WTC11 (cell line): ENCODE measurements at regions not wholly inside any gene's neighbourhood (a gene's known extent, or its start where the extent isn't known, plus 50 kb on each side); places are given as distances from the start of the nearest gene placed in this dataset.
A peak's percentile ranks its signal among the peaks of the same experiment; 100 is the strongest.

ENCODE experiments used
- ATAC-seq: fragments of 200-7000 bp; cut with Tn5 transposase; 2 replicates; pipeline ENCODE4 v1.10.0; 2021; ENCODE audit warnings: mild to moderate bottlenecking, moderate library complexity
- CTCF ChIA-PET: fragments of 300-600 bp; sonication (Branson Sonifier 250); formaldehyde crosslinking; loops from one replicate; lab custom pipeline; 2021; ENCODE audit warnings: antibody characterized with exemption; lab: Charles Lee
- POLR2A ChIA-PET: fragments of 350-600 bp; sonication (Branson Sonifier 250); formaldehyde crosslinking; loops from one replicate; lab custom pipeline; 2021; ENCODE audit warnings: antibody characterized with exemption; lab: Charles Lee
- DNase-seq: peaks from one replicate; pipeline ENCODE4 v3.0.0; 2021; ENCODE audit warnings: low spot score
- H3K27ac Mint-ChIP-seq: 2 replicates; pipeline ENCODE4 v1.8.0; 2021; ENCODE audit warnings: mixed read lengths
- H3K27me3 Mint-ChIP-seq: 2 replicates; pipeline ENCODE4 v1.8.0; 2021; ENCODE audit warnings: low read depth, mild to moderate bottlenecking, moderate library complexity, mixed read lengths
- H3K36me3 Mint-ChIP-seq: 2 replicates; pipeline ENCODE4 v1.8.0; 2021; ENCODE audit warnings: mixed read lengths
- H3K4me1 Mint-ChIP-seq: 2 replicates; pipeline ENCODE4 v1.8.0; 2022; ENCODE audit warnings: mixed read lengths
- H3K4me3 Mint-ChIP-seq: 2 replicates; pipeline ENCODE4 v1.8.0; 2021; ENCODE audit warnings: mild to moderate bottlenecking, moderate library complexity, mixed read lengths
- H3K9me3 Mint-ChIP-seq: 2 replicates; pipeline ENCODE4 v1.8.0; 2021; ENCODE audit warnings: mixed read lengths
- CBFB ChIP-seq: sonication (generic); formaldehyde crosslinking; IDR thresholded peaks from 2 replicates; pipeline ENCODE4 v1.8.1; 2022; ENCODE audit warnings: mild to moderate bottlenecking, low read depth, missing genetic modification reagents
- CDX4 ChIP-seq: fragments of 250-450 bp; sonication (Bioruptor Pico); IDR thresholded peaks from 2 replicates; pipeline ENCODE4 v1.9.0; 2021; ENCODE audit warnings: moderate library complexity, mild to moderate bottlenecking, inconsistent platforms, borderline replicate concordance
- CREB1 ChIP-seq: sonication (generic); formaldehyde crosslinking; IDR thresholded peaks from 2 replicates; pipeline ENCODE4 v1.8.0; 2023; ENCODE audit warnings: mild to moderate bottlenecking, missing genetic modification reagents
- FOXP1 ChIP-seq: sonication (generic); formaldehyde crosslinking; IDR thresholded peaks from 2 replicates; pipeline ENCODE4 v1.8.0; 2022; ENCODE audit warnings: missing genetic modification reagents, mild to moderate bottlenecking, moderate library complexity, borderline replicate concordance
- NR2C2 ChIP-seq: sonication (generic); formaldehyde crosslinking; IDR thresholded peaks from 2 replicates; pipeline ENCODE4 v1.8.0; 2022; ENCODE audit warnings: mild to moderate bottlenecking, missing genetic modification reagents
- NR3C1 ChIP-seq: sonication (generic); formaldehyde crosslinking; conservative IDR thresholded peaks from 2 replicates; pipeline ENCODE4 v1.8.1; 2023; ENCODE audit warnings: low read depth, mild to moderate bottlenecking, missing genetic modification reagents
- OVOL2 ChIP-seq: fragments of 250-450 bp; sonication (Bioruptor Pico); IDR thresholded peaks from 2 replicates; pipeline ENCODE4 v1.9.0; 2021; ENCODE audit warnings: mild to moderate bottlenecking, borderline replicate concordance
- RORB ChIP-seq: fragments of 250-450 bp; sonication (Bioruptor Pico); IDR thresholded peaks from 2 replicates; pipeline ENCODE4 v1.9.0; 2021; ENCODE audit warnings: mild to moderate bottlenecking
- SMAD3 ChIP-seq: sonication (generic); formaldehyde crosslinking; IDR thresholded peaks from 2 replicates; pipeline ENCODE4 v1.8.0; 2022; ENCODE audit warnings: missing genetic modification reagents, mild to moderate bottlenecking, borderline replicate concordance
- ZBTB43 ChIP-seq: sonication (generic); formaldehyde crosslinking; IDR thresholded peaks from 2 replicates; pipeline ENCODE4 v1.8.1; 2023; ENCODE audit warnings: mild to moderate bottlenecking, missing genetic modification reagents
- ZNF138 ChIP-seq: sonication (generic); formaldehyde crosslinking; conservative IDR thresholded peaks from 2 replicates; pipeline ENCODE4 v1.8.1; 2022; ENCODE audit warnings: mild to moderate bottlenecking, moderate library complexity, missing genetic modification reagents
- ZNF317 ChIP-seq: sonication (generic); formaldehyde crosslinking; IDR thresholded peaks from 2 replicates; pipeline ENCODE4 v1.8.1; 2023; ENCODE audit warnings: low read depth, mild to moderate bottlenecking, moderate library complexity, missing genetic modification reagents, borderline replicate concordance
- ZNF423 ChIP-seq: fragments of 250-450 bp; sonication (Bioruptor Pico); IDR thresholded peaks from 2 replicates; pipeline ENCODE4 v2.1.2; 2022; ENCODE audit warnings: mild to moderate bottlenecking, moderate library complexity
- ZNF671 ChIP-seq: fragments of 250-450 bp; sonication (Bioruptor Pico); IDR thresholded peaks from 2 replicates; pipeline ENCODE4 v1.8.0; 2021; ENCODE audit warnings: mild to moderate bottlenecking
- ZSCAN18 ChIP-seq: fragments of 250-450 bp; sonication (Bioruptor Pico); IDR thresholded peaks from 2 replicates; pipeline ENCODE4 v2.1.2; 2022; ENCODE audit warnings: mild to moderate bottlenecking, moderate library complexity
- TF ChIP-seq, protein P1 (sequence below): sonication (generic); formaldehyde crosslinking; IDR thresholded peaks from 2 replicates; pipeline ENCODE4 v1.8.0; 2022; ENCODE audit warnings: mild to moderate bottlenecking, missing genetic modification reagents
- TF ChIP-seq, protein P2 (sequence below): sonication (generic); formaldehyde crosslinking; IDR thresholded peaks from 2 replicates; pipeline ENCODE4 v1.8.1; 2022; ENCODE audit warnings: low read depth, missing genetic modification reagents, borderline replicate concordance
- TF ChIP-seq, protein P3 (sequence below): sonication (generic); formaldehyde crosslinking; IDR thresholded peaks from 2 replicates; pipeline ENCODE4 v1.8.0; 2022; ENCODE audit warnings: mild to moderate bottlenecking, missing genetic modification reagents
- TF ChIP-seq, protein P4 (sequence below): sonication (generic); formaldehyde crosslinking; IDR thresholded peaks from 2 replicates; pipeline ENCODE4 v1.8.0; 2023; ENCODE audit warnings: missing genetic modification reagents
- TF ChIP-seq, protein P5 (sequence below): fragments of 250-450 bp; sonication (Bioruptor Pico); conservative IDR thresholded peaks from 2 replicates; pipeline ENCODE4 v1.9.0; 2021; ENCODE audit warnings: mild to moderate bottlenecking

DNA sequence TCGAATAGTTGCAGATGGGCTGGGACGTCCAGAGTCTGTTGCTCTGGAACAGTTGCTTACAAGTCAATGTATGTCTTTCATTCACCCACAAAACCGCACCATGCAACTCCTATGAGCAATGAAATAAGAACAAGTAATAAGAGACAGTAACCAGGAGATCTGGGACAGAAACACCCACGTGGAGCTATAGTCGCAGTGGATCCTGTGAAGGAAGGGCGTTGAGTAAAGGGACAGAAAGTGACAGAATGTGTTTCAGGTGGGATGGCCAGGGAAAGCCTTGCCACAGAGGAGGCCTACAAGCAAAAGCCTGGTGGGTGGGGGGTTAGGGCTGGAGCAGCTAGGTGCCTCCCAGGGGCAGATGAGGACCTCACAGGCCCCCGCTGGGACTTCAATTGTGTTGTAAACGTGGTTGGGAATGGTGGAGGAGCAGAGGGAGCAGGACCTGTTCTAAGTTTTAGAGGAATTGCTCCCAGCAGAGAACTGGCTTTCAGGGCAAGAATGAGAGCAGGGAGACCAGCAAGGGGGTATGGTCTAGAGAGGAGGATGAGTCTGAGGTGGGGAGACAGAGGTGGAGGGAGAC, 86.7 kb upstream of the FZD10 start:
- peaks cover 49% of the 10 kb centered on the region for H3K27me3 Mint-ChIP-seq
- ChIA-PET CTCF (interaction anchor here (1.2 kb wide), 1 partner anchor 49 kb away, joined by 4 read pairs; no protein-coding TSS in a partner anchor), POLR2A (no interaction called here)
- H3K27ac Mint-ChIP-seq = no peak overlapping the region
- peaks cover 12% of the 10 kb centered on the region for H3K4me1 Mint-ChIP-seq
- peaks cover 62% of the 10 kb centered on the region for H3K36me3 Mint-ChIP-seq
- TF ChIP-seq, protein P1, sequence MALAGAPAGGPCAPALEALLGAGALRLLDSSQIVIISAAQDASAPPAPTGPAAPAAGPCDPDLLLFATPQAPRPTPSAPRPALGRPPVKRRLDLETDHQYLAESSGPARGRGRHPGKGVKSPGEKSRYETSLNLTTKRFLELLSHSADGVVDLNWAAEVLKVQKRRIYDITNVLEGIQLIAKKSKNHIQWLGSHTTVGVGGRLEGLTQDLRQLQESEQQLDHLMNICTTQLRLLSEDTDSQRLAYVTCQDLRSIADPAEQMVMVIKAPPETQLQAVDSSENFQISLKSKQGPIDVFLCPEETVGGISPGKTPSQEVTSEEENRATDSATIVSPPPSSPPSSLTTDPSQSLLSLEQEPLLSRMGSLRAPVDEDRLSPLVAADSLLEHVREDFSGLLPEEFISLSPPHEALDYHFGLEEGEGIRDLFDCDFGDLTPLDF (CRISPR knock-in tag) = no peak
- no peak for TF ChIP-seq ZNF317 (CRISPR knock-in tag)
- no peak for TF ChIP-seq NR2C2 (CRISPR knock-in tag)
- TF ChIP-seq CBFB (CRISPR knock-in tag) = no peak
- TF ChIP-seq CDX4 (CRISPR knock-in tag) = no peak
- no peak for TF ChIP-seq CREB1 (CRISPR knock-in tag)
- TF ChIP-seq, protein P2, sequence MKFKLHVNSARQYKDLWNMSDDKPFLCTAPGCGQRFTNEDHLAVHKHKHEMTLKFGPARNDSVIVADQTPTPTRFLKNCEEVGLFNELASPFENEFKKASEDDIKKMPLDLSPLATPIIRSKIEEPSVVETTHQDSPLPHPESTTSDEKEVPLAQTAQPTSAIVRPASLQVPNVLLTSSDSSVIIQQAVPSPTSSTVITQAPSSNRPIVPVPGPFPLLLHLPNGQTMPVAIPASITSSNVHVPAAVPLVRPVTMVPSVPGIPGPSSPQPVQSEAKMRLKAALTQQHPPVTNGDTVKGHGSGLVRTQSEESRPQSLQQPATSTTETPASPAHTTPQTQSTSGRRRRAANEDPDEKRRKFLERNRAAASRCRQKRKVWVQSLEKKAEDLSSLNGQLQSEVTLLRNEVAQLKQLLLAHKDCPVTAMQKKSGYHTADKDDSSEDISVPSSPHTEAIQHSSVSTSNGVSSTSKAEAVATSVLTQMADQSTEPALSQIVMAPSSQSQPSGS (CRISPR knock-in tag) = no peak
- no peak for TF ChIP-seq SMAD3 (CRISPR knock-in tag)
- TF ChIP-seq, protein P3, sequence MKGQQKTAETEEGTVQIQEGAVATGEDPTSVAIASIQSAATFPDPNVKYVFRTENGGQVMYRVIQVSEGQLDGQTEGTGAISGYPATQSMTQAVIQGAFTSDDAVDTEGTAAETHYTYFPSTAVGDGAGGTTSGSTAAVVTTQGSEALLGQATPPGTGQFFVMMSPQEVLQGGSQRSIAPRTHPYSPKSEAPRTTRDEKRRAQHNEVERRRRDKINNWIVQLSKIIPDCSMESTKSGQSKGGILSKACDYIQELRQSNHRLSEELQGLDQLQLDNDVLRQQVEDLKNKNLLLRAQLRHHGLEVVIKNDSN (CRISPR knock-in tag) = no peak
- TF ChIP-seq OVOL2 (CRISPR knock-in tag) = no peak
- TF ChIP-seq ZNF671 (CRISPR knock-in tag) = no peak
- no peak for TF ChIP-seq NR3C1 (CRISPR knock-in tag)
- TF ChIP-seq, protein P4, sequence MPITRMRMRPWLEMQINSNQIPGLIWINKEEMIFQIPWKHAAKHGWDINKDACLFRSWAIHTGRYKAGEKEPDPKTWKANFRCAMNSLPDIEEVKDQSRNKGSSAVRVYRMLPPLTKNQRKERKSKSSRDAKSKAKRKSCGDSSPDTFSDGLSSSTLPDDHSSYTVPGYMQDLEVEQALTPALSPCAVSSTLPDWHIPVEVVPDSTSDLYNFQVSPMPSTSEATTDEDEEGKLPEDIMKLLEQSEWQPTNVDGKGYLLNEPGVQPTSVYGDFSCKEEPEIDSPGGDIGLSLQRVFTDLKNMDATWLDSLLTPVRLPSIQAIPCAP (CRISPR knock-in tag) = no peak
- no peak for TF ChIP-seq ZNF138 (CRISPR knock-in tag)
- TF ChIP-seq ZBTB43 (CRISPR knock-in tag) = no peak
- TF ChIP-seq FOXP1 (CRISPR knock-in tag) = no peak
- no peak for TF ChIP-seq ZNF423 (CRISPR knock-in tag)
- no peak for TF ChIP-seq ZSCAN18 (CRISPR knock-in tag)
- no peak for TF ChIP-seq RORB
- TF ChIP-seq, protein P5, sequence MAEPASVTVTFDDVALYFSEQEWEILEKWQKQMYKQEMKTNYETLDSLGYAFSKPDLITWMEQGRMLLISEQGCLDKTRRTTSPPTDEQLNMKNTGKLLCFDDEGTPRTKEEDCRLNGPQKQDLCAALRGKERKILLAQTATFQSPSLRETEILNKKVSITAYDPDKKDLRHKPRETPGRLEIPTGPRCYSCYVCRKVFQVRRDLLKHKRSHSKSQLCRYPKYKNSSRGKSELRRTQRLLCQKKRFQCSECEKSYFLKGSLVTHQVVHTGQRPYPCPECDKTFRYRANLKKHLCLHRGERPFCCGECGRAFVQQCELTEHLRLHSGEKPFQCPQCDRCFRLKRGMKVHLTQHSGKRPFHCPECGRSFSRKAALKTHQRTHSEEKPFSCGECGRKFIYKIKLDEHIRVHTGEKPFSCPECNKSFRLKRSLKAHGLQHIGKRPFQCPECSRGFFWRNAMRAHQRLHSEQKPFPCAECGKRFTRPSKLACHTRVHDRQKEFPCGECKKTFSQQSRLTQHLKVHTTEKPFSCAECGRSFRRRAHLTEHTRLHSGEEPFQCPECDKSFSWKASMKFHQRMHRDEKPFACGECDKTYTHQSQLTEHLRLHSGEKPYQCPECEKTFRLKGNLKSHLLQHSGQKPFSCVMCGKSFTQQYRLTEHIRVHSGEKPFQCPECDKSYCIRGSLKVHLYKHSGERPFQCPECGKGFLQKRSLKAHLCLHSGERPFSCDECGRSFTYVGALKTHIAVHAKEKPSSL (CRISPR knock-in tag) = no peak
- no peak overlapping the region for H3K4me3 Mint-ChIP-seq
- peaks cover 68% of the 10 kb centered on the region for H3K9me3 Mint-ChIP-seq
- ATAC-seq = peak; percentile 44
- no peak for DNase-seq
